GM13977 (cell line): ENCODE measurements at regions not wholly inside any gene's neighbourhood (a gene's known extent, or its start where the extent isn't known, plus 50 kb on each side); places are given as distances from the start of the nearest gene placed in this dataset.

Experiments used
- DNase-seq: peaks from one replicate; pipeline ENCODE4 v3.0.0; 2012; ENCODE audit warnings: low spot score
- CTCF ChIP-seq: IDR thresholded peaks from 2 replicates; pipeline ENCODE4 v1.5.1; 2012; ENCODE audit warnings: mild to moderate bottlenecking, control low read depth; ENCODE audit not compliant: insufficient read depth; ENCODE audit errors: extremely low read depth, missing control alignments
- in situ Hi-C: fragments of 300-500 bp; cut with MboI; formaldehyde crosslinking; loops from one replicate; pipeline ENCODE4 v1.12.0; 2022; ENCODE audit warnings: low sequenced_read_pairs, low pct_unique_long_range_greater_than_20kb, mixed read lengths, inconsistent platforms; ENCODE audit not compliant: unreplicated experiment

- in situ Hi-C loops, result no loop called here
- TF ChIP-seq CTCF, result no peak
These were observed 1386.8 kb downstream of the BRD1 start for GRCh38 chr22:48440673-48441552.

GRCh38 chr22:48440176-48440575, 1387.5 kb downstream of the BRD1 start:
- in situ Hi-C loops, result no loop called here
- DNase-seq, result no peak
- no peak for TF ChIP-seq CTCF

More at GRCh38 chr22:48440673-48441552, 1386.8 kb downstream of the BRD1 start:
- no peak for DNase-seq

- TF ChIP-seq CTCF, result no peak
- DNase-seq, result no peak
- in situ Hi-C loops, result no loop called here
These were observed 1388.0 kb downstream of the BRD1 start for GRCh38 chr22:48439560-48440135.

GRCh38 chr22:48438800-48439559, 1388.7 kb downstream of the BRD1 start:
- no peak for TF ChIP-seq CTCF
- DNase-seq, result no peak
- in situ Hi-C loops, result no loop called here

GRCh38 chr22:48438096-48438495, 1389.6 kb downstream of the BRD1 start:
- in situ Hi-C loops, result no loop called here
- DNase-seq, result no peak
- no peak for TF ChIP-seq CTCF

GRCh38 chr22:48436201-48436931, 1391.3 kb downstream of the BRD1 start:
- no peak for TF ChIP-seq CTCF
- DNase-seq, result no peak
- in situ Hi-C loops, result no loop called here
